Hepatocyte (in vitro differentiated cells): ENCODE measurements at regions not wholly inside any gene's neighbourhood (a gene's known extent, or its start where the extent isn't known, plus 50 kb on each side); places are given as distances from the start of the nearest gene placed in this dataset.

Experiments
- DNase-seq: peaks from one replicate; pipeline ENCODE4 v3.0.0-alpha.2; 2016; ENCODE audit warnings: low spot score
- H2AFZ ChIP-seq: fragments of 200-600 bp; sonication (generic); 2 replicates; pipeline ENCODE4 v1.6.0; 2016; ENCODE audit warnings: antibody characterized with exemption, mild to moderate bottlenecking
- H3K27ac ChIP-seq: fragments of 200-600 bp; sonication (generic); 2 replicates; pipeline ENCODE4 v1.5.1; 2016; ENCODE audit warnings: mild to moderate bottlenecking
- H3K27me3 ChIP-seq: fragments of 200-600 bp; sonication (generic); 2 replicates; pipeline ENCODE4 v1.6.1; 2016
- H3K36me3 ChIP-seq: fragments of 200-600 bp; sonication (generic); replicated peaks from 2 replicates; pipeline ENCODE4 v1.5.1; 2016; ENCODE audit warnings: low read depth; ENCODE audit not compliant: insufficient read depth
- H3K4me1 ChIP-seq: fragments of 200-600 bp; sonication (generic); 2 replicates; pipeline ENCODE4 v1.5.1; 2016; ENCODE audit warnings: mild to moderate bottlenecking, moderate library complexity; ENCODE audit not compliant: insufficient read depth
- H3K4me2 ChIP-seq: fragments of 200-600 bp; sonication (generic); 2 replicates; pipeline ENCODE4 v1.6.0; 2016
- H3K4me3 ChIP-seq: fragments of 200-600 bp; sonication (generic); 2 replicates; pipeline ENCODE4 v1.5.1; 2016; ENCODE audit warnings: mild to moderate bottlenecking
- H3K79me2 ChIP-seq: fragments of 200-600 bp; sonication (generic); 2 replicates; pipeline ENCODE4 v1.6.0; 2017; ENCODE audit warnings: mild to moderate bottlenecking
- H3K9me2 ChIP-seq: fragments of 200-600 bp; sonication (generic); replicated peaks from 2 replicates; pipeline ENCODE4 v1.6.0; 2017; ENCODE audit warnings: mild to moderate bottlenecking; ENCODE audit not compliant: insufficient read depth
- H3K9me3 ChIP-seq: fragments of 200-600 bp; sonication (generic); 2 replicates; pipeline ENCODE4 v1.5.1; 2016; ENCODE audit warnings: low read depth, mild to moderate bottlenecking
- H4K20me1 ChIP-seq: fragments of 200-600 bp; sonication (generic); 2 replicates; pipeline ENCODE4 v1.6.0; 2016; ENCODE audit warnings: mild to moderate bottlenecking; ENCODE audit not compliant: insufficient read depth, poor library complexity, severe bottlenecking
- EZH2 ChIP-seq: fragments of 200-600 bp; sonication (generic); IDR thresholded peaks from 2 replicates; pipeline ENCODE4 v1.6.1; 2016; ENCODE audit warnings: antibody characterized with exemption, mild to moderate bottlenecking, borderline replicate concordance
- EZH2phosphoT487 ChIP-seq: fragments of 200-600 bp; sonication (generic); IDR thresholded peaks from one replicate; pipeline ENCODE4 v1.6.1; 2018; ENCODE audit warnings: antibody characterized with exemption, mild to moderate bottlenecking, low read depth, moderate library complexity; ENCODE audit not compliant: unreplicated experiment, severe bottlenecking
- WGBS: methylation state at CpG from one replicate; pipeline ENCODE4 v1.1.6; 2016; ENCODE audit warnings: low lambda C conversion rate; ENCODE audit errors: missing lambda C conversion rate; 5-methylcytosine and 5-hydroxymethylcytosine counted together
- TF ChIP-seq, protein P1 (sequence below): fragments of 200-600 bp; sonication (generic); IDR thresholded peaks from 2 replicates; pipeline ENCODE4 v1.5.1; 2016; ENCODE audit warnings: antibody characterized with exemption, mild to moderate bottlenecking; ENCODE audit not compliant: poor library complexity

DNA sequence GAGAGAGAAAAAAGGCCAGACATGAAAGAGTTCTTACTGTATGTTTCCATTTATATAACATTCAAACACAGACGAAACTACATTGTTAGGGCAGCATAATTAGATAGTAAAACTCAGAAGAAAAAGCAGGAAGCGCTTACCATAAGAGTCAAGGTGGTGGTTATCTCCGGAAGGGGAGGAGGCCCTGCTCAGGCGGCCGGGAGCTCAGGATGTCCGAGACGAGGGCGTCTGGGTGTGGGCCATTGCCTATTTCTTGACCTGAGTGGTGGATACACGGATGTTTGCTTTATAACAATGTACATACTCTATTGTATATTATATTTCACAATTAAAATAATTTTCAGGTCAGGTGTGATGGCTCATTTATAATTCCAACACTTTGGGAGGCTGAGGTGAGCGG, 80.9 kb upstream of the COL5A1 start:
- H3K79me2 ChIP-seq, result no peaks in the 10 kb centered on the region
- H3K9me3 ChIP-seq, result no peaks in the 10 kb centered on the region
- DNase-seq, result peak; percentile 1
- H3K27ac ChIP-seq, result no peak overlapping the region
- H3K4me2 ChIP-seq, result no peak overlapping the region
- no peak for TF ChIP-seq EZH2
- TF ChIP-seq, protein P1, sequence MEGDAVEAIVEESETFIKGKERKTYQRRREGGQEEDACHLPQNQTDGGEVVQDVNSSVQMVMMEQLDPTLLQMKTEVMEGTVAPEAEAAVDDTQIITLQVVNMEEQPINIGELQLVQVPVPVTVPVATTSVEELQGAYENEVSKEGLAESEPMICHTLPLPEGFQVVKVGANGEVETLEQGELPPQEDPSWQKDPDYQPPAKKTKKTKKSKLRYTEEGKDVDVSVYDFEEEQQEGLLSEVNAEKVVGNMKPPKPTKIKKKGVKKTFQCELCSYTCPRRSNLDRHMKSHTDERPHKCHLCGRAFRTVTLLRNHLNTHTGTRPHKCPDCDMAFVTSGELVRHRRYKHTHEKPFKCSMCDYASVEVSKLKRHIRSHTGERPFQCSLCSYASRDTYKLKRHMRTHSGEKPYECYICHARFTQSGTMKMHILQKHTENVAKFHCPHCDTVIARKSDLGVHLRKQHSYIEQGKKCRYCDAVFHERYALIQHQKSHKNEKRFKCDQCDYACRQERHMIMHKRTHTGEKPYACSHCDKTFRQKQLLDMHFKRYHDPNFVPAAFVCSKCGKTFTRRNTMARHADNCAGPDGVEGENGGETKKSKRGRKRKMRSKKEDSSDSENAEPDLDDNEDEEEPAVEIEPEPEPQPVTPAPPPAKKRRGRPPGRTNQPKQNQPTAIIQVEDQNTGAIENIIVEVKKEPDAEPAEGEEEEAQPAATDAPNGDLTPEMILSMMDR, result no peak
- no peak for TF ChIP-seq EZH2phosphoT487
- no peak overlapping the region for H3K4me3 ChIP-seq
- no peaks in the 10 kb centered on the region for H3K36me3 ChIP-seq
- H2AFZ ChIP-seq, result no peak overlapping the region
- no peaks in the 10 kb centered on the region for H4K20me1 ChIP-seq
- 83% methylated on average over 10 of the region's 10 CpGs for WGBS
- H3K27me3 ChIP-seq, result no peaks in the 10 kb centered on the region
- H3K4me1 ChIP-seq, result peaks cover 14% of the 10 kb centered on the region
- no peaks in the 10 kb centered on the region for H3K9me2 ChIP-seq

DNA sequence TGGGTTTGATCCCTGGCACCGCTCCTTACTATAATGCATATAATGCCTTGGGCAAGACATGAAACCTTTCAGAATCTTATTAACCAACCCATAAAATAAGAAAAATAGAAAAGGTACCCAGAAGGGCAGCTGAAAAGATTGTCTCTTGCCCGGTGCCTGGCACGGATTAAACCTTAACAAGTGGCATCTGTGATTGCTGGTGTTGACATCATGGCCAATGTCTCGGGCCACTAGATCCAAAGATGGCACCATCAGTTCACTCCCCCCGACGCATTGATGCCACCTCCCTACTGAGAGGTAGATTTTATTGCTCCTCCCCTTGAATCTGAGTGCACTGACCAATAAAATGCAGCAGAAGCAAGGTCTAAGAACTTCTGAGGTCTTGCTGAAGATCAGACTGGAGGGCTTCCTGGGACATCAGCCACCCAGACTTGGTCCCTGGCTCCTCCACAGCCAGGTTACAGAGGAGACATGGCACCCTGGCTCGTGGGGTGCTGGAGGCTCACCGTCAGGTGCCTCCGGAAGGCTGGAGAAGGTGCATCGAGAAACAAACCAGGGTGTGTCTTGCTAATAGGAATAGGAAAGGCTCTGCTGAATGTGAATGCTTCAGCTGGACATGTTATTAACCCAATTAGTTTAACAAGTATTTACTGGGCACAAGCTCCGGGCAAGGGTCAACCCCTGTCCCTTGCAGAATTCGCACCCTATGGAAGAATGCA, 80.0 kb upstream of the COL5A1 start:
- Histone ChIP-seq H3K4me2 (no peak overlapping the region), H3K9me3 (no peaks in the 10 kb centered on the region), H3K4me1 (peaks cover 6% of the 10 kb centered on the region), H4K20me1 (no peaks in the 10 kb centered on the region), H3K4me3 (no peak overlapping the region), H3K9me2 (no peaks in the 10 kb centered on the region), H3K36me3 (no peaks in the 10 kb centered on the region), H3K27me3 (no peaks in the 10 kb centered on the region), H2AFZ (no peak overlapping the region), H3K27ac (no peak overlapping the region), H3K79me2 (no peaks in the 10 kb centered on the region)
- TF ChIP-seq, protein P1, result no peak
- TF ChIP-seq EZH2phosphoT487, result no peak
- no peak for TF ChIP-seq EZH2
- DNase-seq, result peak; percentile 1
- WGBS, result 94% methylated on average over 12 of the region's 12 CpGs

DNA sequence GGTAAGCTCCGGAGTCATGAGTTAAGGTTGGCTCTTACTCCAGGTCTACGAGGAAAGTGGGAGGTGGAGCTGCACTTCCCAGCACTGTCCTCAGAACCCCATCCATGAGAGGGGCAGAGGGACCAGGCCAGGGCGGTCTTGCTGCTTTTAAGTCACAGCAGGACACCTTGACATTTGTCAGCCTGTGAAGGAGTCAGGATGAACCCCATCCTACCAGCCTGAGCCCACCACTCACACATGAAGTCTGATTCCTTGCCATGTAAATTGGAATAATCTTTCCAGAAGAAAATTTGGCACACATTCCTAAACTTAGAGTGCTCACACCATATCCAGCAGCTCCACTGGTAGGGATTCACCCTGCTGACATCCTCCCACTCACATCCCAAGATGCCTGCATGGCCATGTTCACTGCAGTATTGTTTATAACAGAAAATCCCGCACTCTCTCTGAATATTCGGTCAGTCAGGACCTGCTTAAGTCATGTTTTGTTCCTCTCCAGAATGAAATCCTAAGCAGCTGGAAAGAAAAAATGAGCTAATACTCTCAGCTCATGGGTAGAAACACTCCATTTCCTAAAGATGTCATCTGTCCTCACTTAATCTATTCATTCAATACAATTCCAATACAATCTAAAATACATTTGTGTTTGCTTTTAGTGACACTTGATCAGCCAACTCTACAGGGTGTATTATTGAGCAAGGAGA, 79.3 kb upstream of the COL5A1 start:
- WGBS, result 88% methylated on average over 5 of the region's 5 CpGs
- H3K9me3 ChIP-seq, result no peaks in the 10 kb centered on the region
- DNase-seq, result peak; percentile 1
- TF ChIP-seq, protein P1, result no peak
- TF ChIP-seq EZH2phosphoT487, result no peak
- TF ChIP-seq EZH2, result no peak
- H3K27ac ChIP-seq, result no peak overlapping the region
- H3K36me3 ChIP-seq, result no peaks in the 10 kb centered on the region
- no peak overlapping the region for H3K4me3 ChIP-seq
- H3K9me2 ChIP-seq, result no peaks in the 10 kb centered on the region
- no peaks in the 10 kb centered on the region for H4K20me1 ChIP-seq
- H3K27me3 ChIP-seq, result no peaks in the 10 kb centered on the region
- no peaks in the 10 kb centered on the region for H3K79me2 ChIP-seq
- H3K4me1 ChIP-seq, result peaks cover 1% of the 10 kb centered on the region
- H2AFZ ChIP-seq, result no peak overlapping the region
- H3K4me2 ChIP-seq, result no peak overlapping the region
